ENCODE measurements at regions not wholly inside any gene's neighbourhood (a gene's known extent, or its start where the extent isn't known, plus 50 kb on each side); places are given as distances from the start of the nearest gene placed in this dataset.

DNA sequence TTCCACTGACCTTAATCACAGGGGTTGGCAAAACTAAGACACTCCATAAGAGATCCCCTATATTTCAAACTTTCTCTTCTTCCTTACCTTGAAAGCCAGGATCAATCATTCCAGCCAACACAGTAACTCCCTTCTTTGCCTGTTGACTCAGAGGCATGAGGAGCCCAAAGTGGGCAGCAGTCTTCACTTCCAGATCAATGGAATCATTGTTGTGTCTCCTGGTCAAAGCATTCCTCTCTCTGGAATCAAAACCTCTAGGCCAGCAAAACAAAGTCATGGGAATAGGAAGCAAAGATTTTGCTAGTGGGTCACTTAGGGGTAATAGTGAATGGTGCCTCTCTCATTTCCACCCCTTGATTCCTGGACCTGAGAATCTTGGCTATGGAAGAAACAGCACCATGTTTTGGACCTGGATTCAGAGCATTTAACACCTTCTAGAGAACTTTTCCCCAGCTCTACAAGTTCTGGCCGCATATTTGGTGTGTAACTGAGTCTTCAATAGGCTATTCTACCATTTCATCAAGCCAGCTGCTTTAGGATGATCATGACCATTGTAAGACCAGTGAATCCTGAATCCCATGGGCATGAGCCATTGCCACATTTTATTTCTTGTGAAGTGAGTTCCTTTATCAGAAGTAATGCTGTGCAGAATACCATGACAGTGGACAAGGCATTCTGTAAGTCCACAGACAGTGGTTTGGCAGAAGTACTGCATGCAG, 65.7 kb upstream of the SERPINE2 start:
- TF ChIP-seq, protein P1, sequence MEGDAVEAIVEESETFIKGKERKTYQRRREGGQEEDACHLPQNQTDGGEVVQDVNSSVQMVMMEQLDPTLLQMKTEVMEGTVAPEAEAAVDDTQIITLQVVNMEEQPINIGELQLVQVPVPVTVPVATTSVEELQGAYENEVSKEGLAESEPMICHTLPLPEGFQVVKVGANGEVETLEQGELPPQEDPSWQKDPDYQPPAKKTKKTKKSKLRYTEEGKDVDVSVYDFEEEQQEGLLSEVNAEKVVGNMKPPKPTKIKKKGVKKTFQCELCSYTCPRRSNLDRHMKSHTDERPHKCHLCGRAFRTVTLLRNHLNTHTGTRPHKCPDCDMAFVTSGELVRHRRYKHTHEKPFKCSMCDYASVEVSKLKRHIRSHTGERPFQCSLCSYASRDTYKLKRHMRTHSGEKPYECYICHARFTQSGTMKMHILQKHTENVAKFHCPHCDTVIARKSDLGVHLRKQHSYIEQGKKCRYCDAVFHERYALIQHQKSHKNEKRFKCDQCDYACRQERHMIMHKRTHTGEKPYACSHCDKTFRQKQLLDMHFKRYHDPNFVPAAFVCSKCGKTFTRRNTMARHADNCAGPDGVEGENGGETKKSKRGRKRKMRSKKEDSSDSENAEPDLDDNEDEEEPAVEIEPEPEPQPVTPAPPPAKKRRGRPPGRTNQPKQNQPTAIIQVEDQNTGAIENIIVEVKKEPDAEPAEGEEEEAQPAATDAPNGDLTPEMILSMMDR (IDR thresholded peaks at IDR 0.05), result no peak
- Mint-ChIP-seq H3K4me1 (ENCODE audit: low read depth) (peaks cover 36% of the 10 kb centered on the region), H3K27me3 (ENCODE audit: low read depth) (no peaks in the 10 kb centered on the region), H3K27ac (ENCODE audit: unreplicated experiment) (no peak overlapping the region), H3K4me3 (ENCODE audit: unreplicated experiment) (no peak overlapping the region), H3K36me3 (ENCODE audit: low read depth) (no peaks in the 10 kb centered on the region), H3K9me3 (ENCODE audit: low read depth) (no peaks in the 10 kb centered on the region)
- no peak for DNase-seq (ENCODE audit: low spot score)

DNA sequence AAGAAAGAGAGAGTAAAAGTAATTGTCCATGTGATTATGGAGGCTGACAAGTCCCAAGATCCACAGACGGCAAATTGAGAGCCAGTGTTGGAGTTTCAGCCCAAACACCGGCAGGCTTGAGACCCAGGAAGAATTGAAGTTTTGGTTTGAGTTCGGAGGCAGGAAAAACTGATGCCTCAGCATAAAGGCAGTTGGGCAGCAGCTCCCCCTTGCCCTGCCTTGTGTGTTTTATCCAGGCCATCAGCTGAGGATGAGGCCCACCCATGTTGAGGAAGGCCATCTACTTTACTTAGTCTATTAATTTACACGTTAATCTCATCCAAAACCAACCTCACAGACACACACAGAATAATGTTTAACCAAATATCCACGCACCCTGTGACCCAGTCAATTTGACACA, 64.6 kb upstream of the SERPINE2 start:
- TF ChIP-seq, protein P1 (IDR thresholded peaks at IDR 0.05), result no peak
- H3K27me3 Mint-ChIP-seq (ENCODE audit: low read depth), result no peaks in the 10 kb centered on the region
- no peak overlapping the region for H3K27ac Mint-ChIP-seq (ENCODE audit: unreplicated experiment)
- H3K9me3 Mint-ChIP-seq (ENCODE audit: low read depth), result no peaks in the 10 kb centered on the region
- H3K4me3 Mint-ChIP-seq (ENCODE audit: unreplicated experiment), result no peak overlapping the region
- H3K4me1 Mint-ChIP-seq (ENCODE audit: low read depth), result peaks cover 39% of the 10 kb centered on the region
- no peak for DNase-seq (ENCODE audit: low spot score)
- H3K36me3 Mint-ChIP-seq (ENCODE audit: low read depth), result no peaks in the 10 kb centered on the region

GRCh38 chr2:224102991-224103390, 63.9 kb upstream of the SERPINE2 start:
- Mint-ChIP-seq H3K36me3 (ENCODE audit: low read depth) (no peaks in the 10 kb centered on the region), H3K4me1 (ENCODE audit: low read depth) (peaks cover 39% of the 10 kb centered on the region), H3K4me3 (ENCODE audit: unreplicated experiment) (no peak overlapping the region), H3K27ac (ENCODE audit: unreplicated experiment) (no peak overlapping the region), H3K9me3 (ENCODE audit: low read depth) (no peaks in the 10 kb centered on the region), H3K27me3 (ENCODE audit: low read depth) (no peaks in the 10 kb centered on the region)
- TF ChIP-seq, protein P1 (IDR thresholded peaks at IDR 0.05), result no peak
- no peak for DNase-seq (ENCODE audit: low spot score)

DNA sequence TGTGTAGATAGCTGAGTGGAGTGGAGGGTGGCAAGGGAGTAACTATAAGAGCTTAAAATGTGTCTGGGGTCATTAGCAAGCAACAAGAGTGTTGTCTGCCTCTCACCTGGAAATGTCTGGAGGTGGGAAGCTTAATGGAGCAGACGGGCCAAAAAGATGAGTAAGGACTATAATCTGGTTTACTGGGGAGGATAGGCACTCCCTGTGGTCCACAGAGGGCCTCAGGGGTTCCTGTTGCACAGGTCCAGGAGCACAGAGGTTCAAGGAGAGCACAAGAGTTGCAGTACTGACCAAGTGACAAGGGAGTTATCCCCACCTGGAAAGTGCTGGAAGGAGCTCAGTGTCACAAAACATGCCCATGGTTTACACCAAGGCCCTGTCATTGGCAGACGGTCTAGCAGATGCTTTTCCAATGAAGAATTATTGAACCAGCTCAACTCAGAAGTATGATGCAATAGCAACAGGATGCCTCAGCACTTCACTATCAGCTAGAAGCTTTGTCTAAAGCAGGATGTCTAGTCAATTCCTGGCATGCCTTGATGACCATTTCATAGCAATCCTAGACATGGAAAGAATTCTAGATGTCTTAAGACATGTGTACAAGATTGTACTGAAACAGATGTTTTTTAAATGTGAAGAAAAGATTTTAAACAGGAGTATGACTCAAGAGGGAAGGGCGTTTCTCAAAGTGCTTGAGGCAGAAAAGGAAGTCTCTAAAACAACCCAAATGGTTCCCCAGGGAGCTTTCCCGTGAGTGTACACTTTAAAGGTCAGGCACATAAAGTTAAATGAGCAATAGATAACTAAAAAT, 62.9 kb upstream of the SERPINE2 start:
- no peak overlapping the region for H3K4me3 Mint-ChIP-seq (ENCODE audit: unreplicated experiment)
- no peak for DNase-seq (ENCODE audit: low spot score)

More for the DNA sequence above, 62.9 kb upstream of the SERPINE2 start:
- TF ChIP-seq, protein P1 (IDR thresholded peaks at IDR 0.05), result no peak
- H3K4me1 Mint-ChIP-seq (ENCODE audit: low read depth), result peaks cover 39% of the 10 kb centered on the region
- H3K9me3 Mint-ChIP-seq (ENCODE audit: low read depth), result no peaks in the 10 kb centered on the region
- H3K36me3 Mint-ChIP-seq (ENCODE audit: low read depth), result no peaks in the 10 kb centered on the region
- no peaks in the 10 kb centered on the region for H3K27me3 Mint-ChIP-seq (ENCODE audit: low read depth)
- H3K27ac Mint-ChIP-seq (ENCODE audit: unreplicated experiment), result peak overlapping the region; percentile 15
